ENCODE measurements at regions not wholly inside any gene's neighbourhood (a gene's known extent, or its start where the extent isn't known, plus 50 kb on each side); places are given as distances from the start of the nearest gene placed in this dataset.
"Not testable (repeated sequence)": the region's sequence is repeated elsewhere in the genome, so short reads cannot be mapped to it uniquely, and the experiment has no call there.

DNA sequence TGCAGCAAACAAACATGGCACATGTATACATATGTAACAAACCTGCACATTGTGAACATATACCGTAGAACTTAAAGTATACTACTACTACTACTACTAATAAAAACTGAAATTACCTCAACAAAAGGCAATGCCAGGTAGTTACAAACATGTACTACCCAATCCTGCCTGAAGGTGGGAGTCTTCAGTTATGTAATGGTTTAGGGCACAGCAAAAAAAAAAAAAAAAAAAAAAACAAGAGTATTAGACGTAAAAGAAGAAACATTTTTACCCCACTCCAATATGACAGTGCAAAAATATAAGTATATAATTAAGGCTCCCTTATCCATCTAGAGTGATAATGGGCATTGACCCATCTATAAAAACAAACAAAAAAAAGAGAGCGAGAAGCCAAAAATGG, 296.6 kb downstream of the ZNF37A start:
- peak; percentile 18 for DNase-seq (ENCODE audit: low read depth)
- not testable (repeated sequence) for H3K4me3 ChIP-seq (replicated peaks; ENCODE audit: low read depth, low read length)
- TF ChIP-seq, protein P1, sequence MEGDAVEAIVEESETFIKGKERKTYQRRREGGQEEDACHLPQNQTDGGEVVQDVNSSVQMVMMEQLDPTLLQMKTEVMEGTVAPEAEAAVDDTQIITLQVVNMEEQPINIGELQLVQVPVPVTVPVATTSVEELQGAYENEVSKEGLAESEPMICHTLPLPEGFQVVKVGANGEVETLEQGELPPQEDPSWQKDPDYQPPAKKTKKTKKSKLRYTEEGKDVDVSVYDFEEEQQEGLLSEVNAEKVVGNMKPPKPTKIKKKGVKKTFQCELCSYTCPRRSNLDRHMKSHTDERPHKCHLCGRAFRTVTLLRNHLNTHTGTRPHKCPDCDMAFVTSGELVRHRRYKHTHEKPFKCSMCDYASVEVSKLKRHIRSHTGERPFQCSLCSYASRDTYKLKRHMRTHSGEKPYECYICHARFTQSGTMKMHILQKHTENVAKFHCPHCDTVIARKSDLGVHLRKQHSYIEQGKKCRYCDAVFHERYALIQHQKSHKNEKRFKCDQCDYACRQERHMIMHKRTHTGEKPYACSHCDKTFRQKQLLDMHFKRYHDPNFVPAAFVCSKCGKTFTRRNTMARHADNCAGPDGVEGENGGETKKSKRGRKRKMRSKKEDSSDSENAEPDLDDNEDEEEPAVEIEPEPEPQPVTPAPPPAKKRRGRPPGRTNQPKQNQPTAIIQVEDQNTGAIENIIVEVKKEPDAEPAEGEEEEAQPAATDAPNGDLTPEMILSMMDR (IDR thresholded peaks at IDR 0.05; ENCODE audit: low read length, missing control alignments): peak; percentile 44

DNA sequence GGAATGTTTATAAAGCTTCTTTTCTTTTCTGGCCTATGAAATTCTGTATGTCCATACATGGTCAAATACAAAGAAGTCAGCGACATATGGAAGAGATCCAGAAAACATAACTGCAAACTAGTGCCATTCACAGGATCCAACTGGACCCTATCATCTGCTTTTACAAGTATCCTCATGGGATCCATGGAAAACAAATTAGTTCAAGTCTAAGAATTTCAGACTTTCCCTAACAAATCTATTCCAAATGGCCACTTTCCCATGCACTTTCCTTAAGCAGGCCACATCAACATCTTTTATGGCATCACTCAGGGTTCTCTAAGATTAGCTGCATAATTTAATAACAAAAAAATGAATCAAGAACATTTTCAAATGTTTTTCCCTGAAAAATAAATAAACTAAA, 301.3 kb downstream of the ZNF37A start:
- H3K4me3 ChIP-seq (replicated peaks; ENCODE audit: low read depth, low read length); DNase-seq (ENCODE audit: low read depth): not testable (repeated sequence)

DNA sequence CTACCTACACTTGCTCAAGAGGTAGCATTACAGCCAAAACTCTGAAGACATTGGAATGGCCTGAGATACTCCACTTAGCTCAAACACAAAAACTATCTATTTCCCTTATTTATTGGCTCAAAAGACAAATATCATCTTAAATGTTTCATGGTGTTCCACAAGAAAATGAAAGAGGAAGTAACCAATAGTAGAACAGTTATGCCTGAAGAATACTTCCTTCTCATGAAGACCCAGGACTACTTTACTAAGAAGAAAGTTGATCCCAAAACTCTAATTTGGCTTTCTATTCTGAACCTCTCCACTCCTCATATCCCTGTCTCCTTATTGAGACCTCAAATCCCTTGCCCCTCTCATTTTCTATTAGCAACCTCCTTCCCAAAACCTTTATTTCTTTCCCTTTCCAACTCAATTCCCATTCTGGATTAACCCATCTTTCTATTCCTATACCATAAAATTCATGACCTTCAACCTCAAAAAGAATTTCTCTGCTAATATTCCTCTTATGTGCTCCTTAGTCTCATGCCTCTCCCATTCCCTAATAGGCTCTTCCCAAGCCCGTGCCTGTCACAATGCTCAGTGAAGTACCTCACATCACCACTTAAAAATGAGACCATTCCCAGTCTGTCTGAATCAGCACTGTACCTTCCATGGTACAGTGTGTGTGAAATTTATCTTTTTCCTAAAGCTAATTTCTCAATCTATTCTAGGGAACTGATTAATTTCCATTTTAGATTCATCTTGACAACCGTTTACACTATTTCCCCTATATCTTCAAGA, 302.2 kb downstream of the ZNF37A start:
- H3K4me3 ChIP-seq (replicated peaks; ENCODE audit: low read depth, low read length); DNase-seq (ENCODE audit: low read depth): not testable (repeated sequence)

DNA sequence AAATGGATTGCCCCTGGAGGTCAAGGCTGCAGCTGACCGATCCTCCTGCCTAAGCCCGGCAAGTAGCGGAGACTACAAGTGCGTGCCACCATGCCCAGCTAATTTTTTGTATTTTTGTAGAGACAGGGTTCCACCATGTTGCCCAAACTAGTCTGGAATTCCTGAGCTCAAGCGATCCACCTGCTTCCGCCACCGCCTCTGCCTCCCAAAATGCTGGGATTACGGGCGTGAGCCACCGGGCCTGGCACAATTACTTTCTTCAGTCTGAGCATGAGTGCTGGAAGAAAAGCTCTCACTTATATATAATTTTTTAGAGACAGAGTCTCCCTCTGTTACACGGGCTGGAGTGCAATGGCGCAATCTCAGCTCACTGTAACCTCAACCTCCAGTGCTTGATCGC, 307.4 kb downstream of the ZNF37A start:
- not testable (repeated sequence) for DNase-seq (ENCODE audit: low read depth); H3K4me3 ChIP-seq (replicated peaks; ENCODE audit: low read depth, low read length)

DNA sequence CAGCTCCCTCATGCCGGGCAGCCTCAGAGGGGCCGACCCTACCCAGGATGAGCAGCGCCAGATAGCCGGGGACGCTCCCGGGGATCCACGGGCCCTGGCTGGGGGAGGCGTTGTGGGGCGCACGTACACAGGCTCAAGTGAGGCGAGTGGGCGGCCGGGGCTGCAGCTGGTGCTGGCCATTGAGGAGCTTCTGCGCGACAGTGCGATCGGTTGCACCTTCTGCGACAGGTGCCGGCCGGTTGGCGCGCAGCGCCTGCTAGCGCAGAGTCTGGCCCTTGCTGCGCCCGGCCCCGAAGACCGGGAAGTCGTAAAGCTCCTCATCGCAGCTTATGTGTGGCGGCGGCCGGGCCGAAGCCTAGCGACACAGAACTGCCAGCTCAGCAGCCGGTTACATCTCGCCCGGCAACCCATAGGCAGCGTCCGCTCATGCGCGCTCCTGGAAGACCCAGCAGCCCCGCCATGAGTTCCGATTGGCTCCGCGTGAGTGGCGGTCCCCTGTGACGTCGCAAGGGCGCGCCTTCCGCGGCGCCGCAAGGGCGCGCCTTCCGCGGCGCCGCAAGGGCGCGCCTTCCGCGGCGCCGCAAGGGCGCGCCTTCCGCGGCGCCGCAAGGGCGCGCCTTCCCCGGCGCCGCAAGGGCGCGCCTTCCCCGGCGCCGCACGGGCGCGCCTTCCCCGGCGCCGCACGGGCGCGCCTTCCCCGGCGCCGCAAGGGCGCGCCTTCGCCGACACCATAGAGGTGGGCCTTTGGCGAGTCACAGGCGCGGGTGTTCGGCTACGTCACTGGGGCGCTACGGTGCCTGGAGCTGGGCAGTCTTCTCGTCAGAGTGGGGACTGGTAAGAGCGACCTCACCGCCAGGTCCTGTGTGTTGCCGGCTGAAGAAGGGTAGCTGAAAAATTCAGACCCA, 308.6 kb downstream of the ZNF37A start:
- H3K4me3 ChIP-seq (replicated peaks; ENCODE audit: low read depth, low read length): peak overlapping the region; percentile 70
- DNase-seq (ENCODE audit: low read depth): peak; percentile 96

DNA sequence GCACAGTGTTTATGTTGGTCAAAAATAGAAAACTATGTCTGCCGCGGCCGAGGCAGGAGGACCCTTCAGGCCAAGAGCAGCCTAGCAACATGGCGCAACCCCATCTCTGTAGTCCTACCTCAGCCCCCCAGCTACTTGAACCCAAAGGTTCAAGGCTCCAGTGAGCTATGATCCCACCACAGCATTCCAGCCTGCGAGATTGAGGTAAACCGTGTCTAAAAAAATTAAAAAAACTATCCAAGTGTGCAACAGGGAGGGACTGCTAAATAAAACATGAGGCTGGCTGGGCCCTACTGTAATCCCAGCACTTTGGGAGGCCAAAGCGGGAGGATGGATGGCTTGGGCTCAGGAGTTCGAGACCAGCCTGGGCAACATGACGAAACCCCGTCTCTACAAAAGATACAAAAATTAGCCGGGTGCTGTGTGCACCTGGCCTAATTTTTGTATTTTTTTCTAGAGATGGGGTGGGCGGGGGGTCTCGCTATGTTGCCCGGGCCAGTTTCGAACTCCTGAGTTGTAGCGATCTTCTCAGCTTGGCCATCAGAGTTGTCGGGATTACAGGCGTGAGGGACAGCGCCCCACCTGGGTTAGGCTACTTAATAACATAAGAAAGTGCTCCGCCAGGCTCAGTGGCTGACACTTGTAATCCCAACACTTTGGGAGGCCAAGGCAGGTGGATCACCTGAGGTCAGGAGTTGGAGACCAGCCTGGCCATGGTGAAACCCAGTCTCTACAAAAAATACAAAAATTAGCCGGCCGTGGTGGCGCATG, 309.4 kb downstream of the ZNF37A start:
- H3K4me3 ChIP-seq (replicated peaks; ENCODE audit: low read depth, low read length): peak overlapping the region; percentile 57
- DNase-seq (ENCODE audit: low read depth): peak; percentile 11

DNA sequence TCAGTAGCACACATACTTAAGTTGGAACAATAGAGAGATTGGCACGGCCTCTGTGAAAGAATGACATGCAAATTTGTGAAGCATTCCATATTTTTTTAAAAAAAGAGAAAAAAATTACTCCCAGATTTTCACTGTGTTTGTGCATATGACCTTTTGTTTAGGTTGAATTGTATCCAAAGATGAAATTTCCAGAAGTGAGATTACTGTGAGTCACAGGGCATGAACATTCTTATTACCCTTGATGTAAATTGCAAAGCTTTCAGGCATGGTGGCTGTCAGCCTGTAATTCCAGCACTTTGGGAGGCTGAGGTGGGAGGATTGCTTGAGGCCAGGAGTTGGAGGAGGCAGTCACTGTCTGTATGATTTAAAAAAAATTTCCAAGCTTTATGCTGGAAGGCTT, 329.5 kb downstream of the ZNF37A start:
- DNase-seq (ENCODE audit: low read depth): peak; percentile 16
- H3K4me3 ChIP-seq (replicated peaks; ENCODE audit: low read depth, low read length): not testable (repeated sequence)

DNA sequence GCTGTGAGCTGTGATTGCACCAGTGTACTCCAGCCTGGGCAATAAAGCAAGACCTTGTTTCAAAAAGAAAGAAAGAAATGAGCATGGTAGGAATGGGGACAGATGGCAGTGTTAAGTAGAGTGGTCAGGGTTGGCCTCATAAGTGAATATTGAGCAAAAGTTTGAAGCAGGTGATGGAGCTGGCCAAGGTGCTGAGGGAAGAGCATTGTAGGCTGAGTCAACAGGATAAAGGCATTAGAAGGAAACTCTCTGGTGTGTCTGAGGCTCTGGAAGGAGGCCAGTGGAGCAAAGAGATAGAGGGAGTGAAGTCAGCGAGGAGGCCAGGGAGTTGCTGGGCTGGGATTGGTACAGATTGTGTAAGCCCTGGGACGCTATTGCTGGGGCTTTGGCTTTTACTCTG, 336.1 kb downstream of the ZNF37A start:
- H3K4me3 ChIP-seq (replicated peaks; ENCODE audit: low read depth, low read length); DNase-seq (ENCODE audit: low read depth): not testable (repeated sequence)

DNA sequence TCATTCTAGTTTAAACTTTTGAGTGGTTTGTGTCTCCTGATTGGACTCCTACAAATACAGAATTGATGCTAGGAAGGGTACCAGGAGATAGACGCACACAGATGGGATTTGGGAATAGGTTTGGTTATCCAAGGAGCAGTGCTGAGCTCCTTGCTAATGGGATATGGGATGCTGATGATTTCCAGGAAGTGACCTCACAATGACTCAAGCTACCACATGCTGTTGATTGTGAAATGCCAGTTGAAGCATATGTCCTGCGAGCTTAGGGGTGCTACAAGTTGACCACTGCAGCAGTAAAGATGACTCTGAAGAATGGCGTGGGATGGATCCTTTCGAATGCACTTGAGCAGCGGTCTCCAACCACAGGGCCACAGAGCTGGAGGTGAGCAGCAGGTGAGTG, 343.2 kb downstream of the ZNF37A start:
- DNase-seq (ENCODE audit: low read depth): peak; percentile 45
- H3K4me3 ChIP-seq (replicated peaks; ENCODE audit: low read depth, low read length): not testable (repeated sequence)

DNA sequence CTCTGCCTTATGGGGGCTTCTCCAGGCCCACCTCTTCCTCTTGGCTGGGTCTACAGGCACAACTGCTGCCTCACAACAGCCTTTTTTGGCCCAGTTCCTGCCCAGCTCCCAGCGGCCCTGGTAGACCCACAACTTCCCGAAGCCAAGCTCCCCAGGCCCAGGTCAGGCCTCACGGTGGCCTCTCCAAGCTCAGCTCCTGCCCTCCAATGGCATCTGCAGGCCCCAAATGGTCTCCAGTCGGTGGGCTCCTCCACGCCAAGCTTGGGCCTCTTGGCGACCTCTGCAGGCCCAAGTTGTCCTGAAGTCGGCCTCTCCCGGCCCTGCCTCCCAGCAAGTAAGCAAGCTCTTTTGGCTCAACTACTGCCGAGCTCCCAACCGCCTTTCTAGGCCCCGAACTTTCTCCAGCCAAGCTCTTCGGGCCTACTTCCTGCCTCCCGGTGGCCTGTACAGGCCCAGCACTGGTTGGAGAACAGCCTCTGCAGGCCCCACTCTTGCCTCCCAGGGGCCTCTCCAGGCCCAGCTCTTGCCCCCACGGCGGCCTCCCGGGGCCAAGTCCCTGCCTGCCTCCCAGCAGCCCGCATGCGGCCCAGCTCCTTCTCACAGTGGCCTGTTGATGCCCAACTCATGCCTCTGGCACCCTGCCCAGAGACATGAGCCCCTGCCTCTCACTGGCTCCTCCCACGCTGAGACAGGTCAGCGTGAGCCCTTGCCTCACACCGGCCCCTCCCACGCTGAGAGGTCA, 354.6 kb downstream of the ZNF37A start:
- not testable (repeated sequence) for DNase-seq (ENCODE audit: low read depth); H3K4me3 ChIP-seq (replicated peaks; ENCODE audit: low read depth, low read length)

DNA sequence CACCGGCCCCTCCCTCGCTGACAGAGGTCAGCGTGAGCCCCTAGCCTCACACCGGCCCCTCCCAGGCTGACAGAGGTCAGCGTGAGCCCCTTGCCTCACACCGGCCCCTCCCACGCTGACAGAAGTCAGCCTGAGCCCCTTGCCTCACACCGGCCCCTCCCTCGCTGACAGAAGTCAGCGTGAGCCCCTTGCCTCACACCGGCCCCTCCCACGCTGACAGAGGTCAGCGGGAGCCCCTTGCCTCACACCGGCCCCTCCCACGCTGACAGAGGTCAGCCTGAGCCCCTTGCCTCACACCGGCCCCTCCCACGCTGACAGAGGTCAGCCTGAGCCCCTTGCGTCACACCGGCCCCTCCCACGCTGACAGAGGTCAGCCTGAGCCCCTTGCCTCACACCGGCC, 355.5 kb downstream of the ZNF37A start:
- H3K4me3 ChIP-seq (replicated peaks; ENCODE audit: low read depth, low read length); DNase-seq (ENCODE audit: low read depth): not testable (repeated sequence)

DNA sequence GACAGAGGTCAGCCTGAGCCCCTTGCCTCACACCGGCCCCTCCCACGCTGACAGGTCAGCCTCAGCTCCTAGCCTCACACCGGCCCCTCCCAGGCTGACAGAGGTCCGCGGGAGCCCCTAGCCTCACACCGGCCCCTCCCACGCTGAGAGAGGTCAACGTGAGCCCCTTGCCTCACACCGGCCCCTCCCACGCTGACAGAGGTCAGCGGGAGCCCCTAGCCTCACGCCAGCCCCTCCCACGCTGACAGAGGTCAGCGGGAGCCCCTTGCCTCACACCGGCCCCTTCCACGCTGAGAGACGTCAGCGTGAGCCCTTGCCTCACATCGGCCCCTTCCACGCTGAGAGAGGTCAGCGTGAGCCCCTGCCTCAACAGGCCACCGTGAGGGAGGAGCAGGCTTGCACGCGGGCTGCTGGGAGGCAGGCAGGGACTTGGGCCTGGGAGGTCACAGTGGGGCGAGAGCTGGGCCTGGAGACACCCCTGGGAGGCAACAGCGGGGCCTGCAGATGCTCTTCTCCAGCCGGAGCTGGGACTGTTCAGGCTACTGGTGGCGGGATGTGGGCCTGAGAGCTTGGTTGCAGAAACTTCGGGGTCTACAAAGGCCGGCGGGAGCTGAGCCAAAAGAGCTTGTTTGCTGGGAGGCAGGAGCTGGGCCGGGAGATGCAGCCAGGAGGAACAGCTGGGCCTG, 356.4 kb downstream of the ZNF37A start:
- H3K4me3 ChIP-seq (replicated peaks; ENCODE audit: low read depth, low read length); DNase-seq (ENCODE audit: low read depth): not testable (repeated sequence)

DNA sequence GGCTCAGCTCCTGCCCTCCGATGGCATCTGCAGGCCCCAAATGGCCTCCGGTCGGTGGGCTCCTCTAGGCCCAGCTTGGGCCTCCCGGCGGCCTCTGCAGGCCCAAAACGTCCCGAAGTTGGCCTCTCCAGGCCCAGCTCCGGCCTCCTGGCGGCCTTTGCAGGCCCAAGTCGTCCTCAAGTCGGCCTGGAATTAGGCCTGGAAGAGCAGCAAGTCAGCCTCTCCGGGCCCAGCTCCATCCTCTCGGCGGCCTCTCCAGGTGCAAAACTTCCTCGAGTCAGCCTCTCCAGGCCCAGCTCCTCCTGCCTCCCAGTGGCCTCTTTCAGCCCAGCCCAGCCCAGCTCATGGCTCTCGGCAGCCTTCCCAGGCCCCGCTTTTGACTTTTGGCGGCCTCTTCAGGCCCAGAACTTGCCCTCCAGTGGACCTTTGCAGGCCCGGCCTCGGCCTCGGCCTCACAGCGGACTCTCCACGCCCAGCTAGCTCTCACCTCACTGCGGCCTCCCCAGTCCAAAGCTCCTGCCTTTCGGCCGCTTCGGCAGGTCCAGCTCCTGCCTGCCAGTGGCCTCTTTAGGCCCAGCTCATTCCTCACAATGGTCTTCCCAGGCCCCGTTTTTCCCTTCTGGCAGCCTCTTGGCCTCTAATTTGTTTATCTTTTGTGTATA, 357.3 kb downstream of the ZNF37A start:
- not testable (repeated sequence) for H3K4me3 ChIP-seq (replicated peaks; ENCODE audit: low read depth, low read length); DNase-seq (ENCODE audit: low read depth)
